Neuronal stem cell (in vitro differentiated cells): ENCODE measurements at regions not wholly inside any gene's neighbourhood (a gene's known extent, or its start where the extent isn't known, plus 50 kb on each side); places are given as distances from the start of the nearest gene placed in this dataset.

Source experiments
- DNase-seq: peaks from one replicate; pipeline ENCODE4 v3.0.0-alpha.2; 2013; ENCODE audit warnings: low spot score
- H2AFZ ChIP-seq: one replicate; pipeline ENCODE4 v1.6.1; 2013; ENCODE audit warnings: mild to moderate bottlenecking, low read length, inconsistent platforms
- H2AK5ac ChIP-seq: 2 replicates; pipeline ENCODE4 v1.6.1; 2013; ENCODE audit warnings: low read depth, mild to moderate bottlenecking, inconsistent platforms, low read length, moderate library complexity, mixed read lengths
- H2BK120ac ChIP-seq: 2 replicates; pipeline ENCODE4 v1.6.1; 2013; ENCODE audit warnings: low read depth, mild to moderate bottlenecking, inconsistent platforms, low read length, moderate library complexity, mixed read lengths
- H2BK12ac ChIP-seq: one replicate; pipeline ENCODE4 v1.6.1; 2013; ENCODE audit warnings: low read length, inconsistent platforms
- H2BK15ac ChIP-seq: 2 replicates; pipeline ENCODE4 v1.6.1; 2013; ENCODE audit warnings: mild to moderate bottlenecking, low read length, inconsistent platforms, mixed read lengths
- H2BK5ac ChIP-seq: one replicate; pipeline ENCODE4 v1.6.1; 2013; ENCODE audit warnings: inconsistent platforms, mild to moderate bottlenecking, low read length, moderate library complexity
- H3K14ac ChIP-seq: one replicate; pipeline ENCODE4 v1.6.1; 2013; ENCODE audit warnings: low read length, inconsistent platforms
- H3K18ac ChIP-seq: 2 replicates; pipeline ENCODE4 v1.6.1; 2013; ENCODE audit warnings: low read length, inconsistent platforms
- H3K23ac ChIP-seq: 2 replicates; pipeline ENCODE4 v1.6.1; 2013; ENCODE audit warnings: low read depth, mild to moderate bottlenecking, mixed read lengths, low read length, inconsistent platforms; ENCODE audit not compliant: poor library complexity
- H3K27ac ChIP-seq: replicated peaks from 3 replicates; pipeline ENCODE4 v1.5.1; 2013; ENCODE audit warnings: low read length, inconsistent platforms
- H3K27me3 ChIP-seq, 3 experiments: 2 replicates each; pipeline ENCODE4 v1.6.1; 2013; ENCODE audit warnings: low read length in 3 of 3, mild to moderate bottlenecking in 2 of 3, inconsistent platforms in 1 of 3, low read depth in 1 of 3, mixed read lengths in 1 of 3, moderate library complexity in 1 of 3; ENCODE audit not compliant: control insufficient read depth in 3 of 3, insufficient read depth in 3 of 3
- H3K36me3 ChIP-seq, 2 donors: replicated peaks in 1 of 2; 2 replicates each; pipeline ENCODE4 v1.6.1; 2013; ENCODE audit warnings: low read length in 2 of 2; ENCODE audit not compliant: control insufficient read depth in 2 of 2, insufficient read depth in 2 of 2
- H3K4ac ChIP-seq: 2 replicates; pipeline ENCODE4 v1.6.1; 2013; ENCODE audit warnings: inconsistent platforms, mild to moderate bottlenecking, low read length, moderate library complexity
- H3K4me1 ChIP-seq, 2 donors: 1 replicate in 1 of 2; 2 replicates in 1 of 2; pipeline ENCODE4 v1.6.1; 2013; ENCODE audit warnings: low read length in 2 of 2, low read depth in 1 of 2; ENCODE audit not compliant: control insufficient read depth in 2 of 2, insufficient read depth in 1 of 2
- H3K4me2 ChIP-seq: one replicate; pipeline ENCODE4 v1.6.1; 2013; ENCODE audit warnings: mild to moderate bottlenecking, low read length, inconsistent platforms; ENCODE audit not compliant: insufficient read depth, poor library complexity, severe bottlenecking
- H3K4me3 ChIP-seq, 2 donors: 2 replicates each; pipeline ENCODE4 v1.5.1; 2013; ENCODE audit warnings: low read length in 2 of 2, mild to moderate bottlenecking in 2 of 2, inconsistent platforms in 1 of 2, moderate library complexity in 1 of 2
- H3K79me1 ChIP-seq: one replicate; pipeline ENCODE4 v1.6.1; 2013; ENCODE audit warnings: low read depth, mild to moderate bottlenecking, inconsistent platforms, low read length, moderate library complexity
- H3K9ac ChIP-seq: one replicate; pipeline ENCODE4 v1.6.1; 2013; ENCODE audit warnings: mild to moderate bottlenecking, low read depth, low read length, inconsistent platforms; ENCODE audit not compliant: poor library complexity
- H3K9me3 ChIP-seq, 2 donors: replicated peaks in 1 of 2; 2 replicates each; pipeline versions ENCODE3 to v1.6.1; 2013; ENCODE audit warnings: low read length in 2 of 2, mild to moderate bottlenecking in 2 of 2, inconsistent platforms in 1 of 2, low read depth in 1 of 2, mixed read lengths in 1 of 2, moderate library complexity in 1 of 2; ENCODE audit not compliant: control insufficient read depth in 2 of 2, insufficient read depth in 1 of 2
- H4K8ac ChIP-seq: one replicate; pipeline ENCODE4 v1.6.1; 2013; ENCODE audit warnings: low read depth, mild to moderate bottlenecking, inconsistent platforms, low read length, moderate library complexity
- H4K91ac ChIP-seq: one replicate; pipeline ENCODE4 v1.6.1; 2013; ENCODE audit warnings: low read length, low read depth, mild to moderate bottlenecking, inconsistent platforms; ENCODE audit not compliant: poor library complexity
- WGBS, 2 donors: extraction: QIAGEN DNeasy Blood & Tissue Kit; methylation state at CpG; one replicate each; pipeline ENCODE4 v1.1.7; 2013; ENCODE audit warnings: missing lambda C conversion rate in 2 of 2, mixed read lengths in 1 of 2; ENCODE audit not compliant: insufficient read length in 2 of 2, insufficient replicate concordance in 1 of 2; ENCODE audit errors: extremely low coverage in 2 of 2; 5-methylcytosine and 5-hydroxymethylcytosine counted together

- Histone ChIP-seq H3K4me3 (no peak overlapping the region), H3K18ac (no peak overlapping the region), H4K8ac (no peak overlapping the region), H2AK5ac (no peak overlapping the region), H3K14ac (no peak overlapping the region), H3K27ac (no peak overlapping the region), H3K9ac (no peak overlapping the region), H3K4me2 (no peak overlapping the region), H2BK120ac (no peak overlapping the region), H2AFZ (no peak overlapping the region), H3K36me3 (no peaks in the 10 kb centered on the region), H4K91ac (no peak overlapping the region), H3K9me3 (no peaks in the 10 kb centered on the region), H3K23ac (no peak overlapping the region), H3K79me1 (no peaks in the 10 kb centered on the region), H3K4ac (no peak overlapping the region), H2BK12ac (no peak overlapping the region), H3K4me1 (no peaks in the 10 kb centered on the region), H2BK15ac (no peak overlapping the region), H3K27me3 (no peaks in the 10 kb centered on the region), H2BK5ac (no peak overlapping the region)
- WGBS, 2 donors, result no CpG with 5 or more reads among the region's 5 CpGs
- DNase-seq, result no peak
Observed at GRCh38 chr18:60891936-60892335, 441.3 kb upstream of the CDH20 start.

- no peak overlapping the region for H2AK5ac ChIP-seq
- no peak overlapping the region for H3K27ac ChIP-seq
Observed at GRCh38 chr18:60892441-60892840, 440.8 kb upstream of the CDH20 start.

GRCh38 chr18:60892855-60893254 lies 440.4 kb upstream of the CDH20 start:
- Histone ChIP-seq H4K91ac (no peak overlapping the region), H2BK5ac (no peak overlapping the region), H3K4me3 (no peak overlapping the region), H3K9ac (no peak overlapping the region), H3K4me1 (no peaks in the 10 kb centered on the region), H3K18ac (no peak overlapping the region), H3K79me1 (no peaks in the 10 kb centered on the region), H2AK5ac (no peak overlapping the region), H3K27ac (no peak overlapping the region), H2AFZ (no peak overlapping the region), H3K4ac (no peak overlapping the region), H2BK120ac (no peak overlapping the region), H2BK15ac (no peak overlapping the region), H3K14ac (no peak overlapping the region), H3K4me2 (no peak overlapping the region), H3K9me3 (no peaks in the 10 kb centered on the region), H3K27me3 (no peaks in the 10 kb centered on the region), H2BK12ac (no peak overlapping the region), H3K23ac (no peak overlapping the region), H3K36me3 (no peaks in the 10 kb centered on the region), H4K8ac (no peak overlapping the region)
- DNase-seq, result no peak
- no CpG with 5 or more reads among the region's 3 CpGs for WGBS, 2 donors

More at GRCh38 chr18:60892441-60892840, 440.8 kb upstream of the CDH20 start:
- Histone ChIP-seq H3K23ac (no peak overlapping the region), H3K36me3 (no peaks in the 10 kb centered on the region), H3K4ac (no peak overlapping the region), H3K4me3 (no peak overlapping the region), H3K4me1 (no peaks in the 10 kb centered on the region), H4K8ac (no peak overlapping the region), H3K4me2 (no peak overlapping the region), H2AFZ (no peak overlapping the region), H3K9ac (no peak overlapping the region), H3K14ac (no peak overlapping the region), H2BK12ac (no peak overlapping the region), H3K9me3 (no peaks in the 10 kb centered on the region), H3K27me3 (no peaks in the 10 kb centered on the region), H3K18ac (no peak overlapping the region), H4K91ac (no peak overlapping the region), H3K79me1 (no peaks in the 10 kb centered on the region), H2BK5ac (no peak overlapping the region), H2BK120ac (no peak overlapping the region), H2BK15ac (no peak overlapping the region)
- no peak for DNase-seq

- H3K4me1 ChIP-seq, result no peaks in the 10 kb centered on the region
- H3K4me3 ChIP-seq, result no peak overlapping the region
- no peak overlapping the region for H2BK15ac ChIP-seq
- H2BK120ac ChIP-seq, result no peak overlapping the region
- H2AK5ac ChIP-seq, result no peak overlapping the region
- no peak overlapping the region for H2AFZ ChIP-seq
- no peak overlapping the region for H3K4me2 ChIP-seq
- H4K91ac ChIP-seq, result no peak overlapping the region
- H2BK12ac ChIP-seq, result no peak overlapping the region
- H2BK5ac ChIP-seq, result no peak overlapping the region
- no peaks in the 10 kb centered on the region for H3K27me3 ChIP-seq
- no peak overlapping the region for H3K9ac ChIP-seq
- H3K27ac ChIP-seq, result no peak overlapping the region
- no peak for DNase-seq
- H3K14ac ChIP-seq, result no peak overlapping the region
- no peak overlapping the region for H3K4ac ChIP-seq
- no peaks in the 10 kb centered on the region for H3K36me3 ChIP-seq
- no peak overlapping the region for H3K23ac ChIP-seq
- H3K18ac ChIP-seq, result no peak overlapping the region
- no peaks in the 10 kb centered on the region for H3K9me3 ChIP-seq
- no peak overlapping the region for H4K8ac ChIP-seq
- no peaks in the 10 kb centered on the region for H3K79me1 ChIP-seq
- WGBS, 2 donors, result no CpG with 5 or more reads among the region's 6 CpGs
Observed at GRCh38 chr18:60893355-60894097, 439.7 kb upstream of the CDH20 start.
